ENCODE measurements at regions not wholly inside any gene's neighbourhood (a gene's known extent, or its start where the extent isn't known, plus 50 kb on each side); places are given as distances from the start of the nearest gene placed in this dataset.
A peak's percentile ranks its signal among the peaks of the same experiment; 100 is the strongest.

GRCh38 chrX:94041881-94042280 lies 367.9 kb downstream of the FAM133A start:
- no peak for DNase-seq (ENCODE audit: low read depth)
- TF ChIP-seq CTCF (conservative IDR thresholded peaks at IDR 0.05; ENCODE audit: control insufficient read depth, insufficient read depth, low read depth, low read length), result no peak
- no peak overlapping the region for H3K4me3 ChIP-seq (ENCODE audit: control insufficient read depth, low read depth, low read length)

- H3K4me3 ChIP-seq (ENCODE audit: control insufficient read depth, low read depth, low read length), result no peak overlapping the region
- TF ChIP-seq CTCF (conservative IDR thresholded peaks at IDR 0.05; ENCODE audit: control insufficient read depth, insufficient read depth, low read depth, low read length), result no peak
- DNase-seq (ENCODE audit: low read depth), result no peak
These were observed 371.7 kb downstream of the FAM133A start for GRCh38 chrX:94045724-94046123.

GRCh38 chrX:94051926-94052325 lies 377.9 kb downstream of the FAM133A start:
- no peak overlapping the region for H3K4me3 ChIP-seq (ENCODE audit: control insufficient read depth, low read depth, low read length)
- no peak for DNase-seq (ENCODE audit: low read depth)
- no peak for TF ChIP-seq CTCF (conservative IDR thresholded peaks at IDR 0.05; ENCODE audit: control insufficient read depth, insufficient read depth, low read depth, low read length)

GRCh38 chrX:94053575-94053974 lies 379.6 kb downstream of the FAM133A start:
- H3K4me3 ChIP-seq (ENCODE audit: control insufficient read depth, low read depth, low read length), result no peak overlapping the region
- TF ChIP-seq CTCF (conservative IDR thresholded peaks at IDR 0.05; ENCODE audit: control insufficient read depth, insufficient read depth, low read depth, low read length), result no peak
- DNase-seq (ENCODE audit: low read depth), result no peak

- no peak overlapping the region for H3K4me3 ChIP-seq (ENCODE audit: control insufficient read depth, low read depth, low read length)
- no peak for TF ChIP-seq CTCF (conservative IDR thresholded peaks at IDR 0.05; ENCODE audit: control insufficient read depth, insufficient read depth, low read depth, low read length)
- no peak for DNase-seq (ENCODE audit: low read depth)
These were observed 383.4 kb downstream of the FAM133A start for GRCh38 chrX:94057385-94057784.

GRCh38 chrX:94058728-94059382 lies 384.8 kb downstream of the FAM133A start:
- no peak overlapping the region for H3K4me3 ChIP-seq (ENCODE audit: control insufficient read depth, low read depth, low read length)
- peak; percentile 50 for TF ChIP-seq CTCF (conservative IDR thresholded peaks at IDR 0.05; ENCODE audit: control insufficient read depth, insufficient read depth, low read depth, low read length)
- DNase-seq (ENCODE audit: low read depth), result peak; percentile 8

GRCh38 chrX:94065091-94065490 lies 391.1 kb downstream of the FAM133A start:
- H3K4me3 ChIP-seq (ENCODE audit: control insufficient read depth, low read depth, low read length), result no peak overlapping the region
- TF ChIP-seq CTCF (conservative IDR thresholded peaks at IDR 0.05; ENCODE audit: control insufficient read depth, insufficient read depth, low read depth, low read length), result no peak
- DNase-seq (ENCODE audit: low read depth), result no peak

Measured in fibroblast of mammary gland (primary cell).